ENCODE measurements at regions not wholly inside any gene's neighbourhood (a gene's known extent, or its start where the extent isn't known, plus 50 kb on each side); places are given as distances from the start of the nearest gene placed in this dataset.

DNA sequence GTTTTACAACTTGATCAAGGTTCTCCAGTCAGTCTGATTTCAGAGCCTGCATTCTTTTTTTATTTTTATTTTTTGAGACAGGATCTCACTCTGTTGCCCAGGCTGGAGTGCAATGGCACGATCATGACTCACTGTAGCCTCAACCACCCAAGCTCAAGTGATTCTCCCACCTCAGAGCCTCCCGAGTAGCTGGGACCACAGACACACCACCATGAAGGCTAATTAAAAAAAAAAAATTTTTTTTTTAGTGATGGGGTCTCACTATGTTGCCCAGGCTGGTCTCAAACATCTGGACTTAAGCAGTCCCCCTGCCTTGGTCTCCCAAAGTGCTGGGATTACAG lies 117.2 kb upstream of the NAV2 start:
- DNase-seq, result no peak

DNA sequence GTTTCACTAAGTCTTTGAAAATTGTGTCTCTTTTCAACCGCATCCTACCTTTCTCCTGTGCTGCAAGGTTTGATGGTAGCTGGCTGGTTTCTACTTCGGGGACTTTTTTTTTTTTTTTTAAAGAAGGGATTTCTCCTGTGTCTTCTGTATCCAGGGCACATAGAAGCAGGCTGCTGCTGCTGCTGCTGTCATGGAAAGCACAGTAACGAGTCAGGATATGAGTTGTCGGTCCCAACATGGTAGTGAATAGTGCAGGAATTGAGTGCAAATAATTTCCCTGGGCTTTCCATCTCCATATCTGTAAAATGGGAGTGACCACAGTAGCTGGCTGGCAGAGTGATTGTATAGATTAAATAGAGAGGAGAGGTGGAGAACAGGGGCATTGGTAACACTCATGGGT lies 118.3 kb upstream of the NAV2 start:
- DNase-seq, result no peak

DNA sequence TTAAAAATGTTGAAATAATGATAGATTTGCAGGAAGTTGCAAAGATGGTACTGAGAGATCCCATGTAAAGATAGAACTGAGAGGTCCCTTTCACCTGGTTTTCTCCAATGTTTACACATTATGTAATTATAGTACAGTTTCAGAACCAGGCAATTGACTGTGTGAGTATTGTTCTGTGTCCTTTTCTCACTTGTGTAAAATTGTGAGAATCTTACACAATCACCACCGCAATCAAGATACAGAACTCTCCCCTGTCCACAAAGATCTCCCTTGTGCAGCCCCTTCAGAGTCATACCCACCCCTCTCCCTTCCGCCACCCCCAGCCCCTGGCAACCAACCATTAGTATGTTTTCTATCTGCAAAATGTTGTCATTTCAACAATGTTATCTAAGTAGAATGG lies 119.8 kb upstream of the NAV2 start:
- DNase-seq, result no peak

DNA sequence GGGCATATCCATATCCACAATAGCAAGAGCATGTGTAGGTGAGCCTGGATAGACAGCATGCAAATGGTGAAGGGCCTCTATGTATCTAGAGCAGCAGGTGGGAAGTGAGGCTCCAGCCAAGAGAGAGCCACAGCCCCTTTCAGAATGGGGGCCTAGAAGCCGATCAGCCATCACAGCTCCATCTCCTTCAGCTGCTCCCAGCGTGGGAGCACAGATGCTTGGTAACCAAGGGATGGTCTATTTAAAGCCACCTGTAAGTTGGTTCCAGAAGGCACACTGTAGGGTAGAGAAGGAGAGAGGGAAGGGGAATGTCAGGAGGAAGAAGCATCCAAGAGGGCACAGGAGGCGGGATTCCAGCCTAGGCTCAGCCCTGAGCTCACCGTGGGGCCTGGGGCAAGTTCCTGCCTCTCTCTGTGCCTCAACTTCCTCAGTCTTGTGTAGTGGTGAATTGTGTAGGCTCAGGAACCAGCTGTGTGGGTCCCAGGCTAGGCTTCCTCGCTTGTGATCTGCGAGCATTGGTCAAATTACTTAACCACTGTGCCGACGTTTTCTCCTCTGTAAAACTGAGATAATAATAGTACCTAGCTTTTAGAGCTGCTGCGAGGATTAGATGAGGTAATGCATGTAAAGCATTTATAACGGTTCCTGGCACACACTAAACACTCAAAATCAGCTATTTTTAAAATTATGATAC lies 122.9 kb upstream of the NAV2 start:
- no peak for DNase-seq

DNA sequence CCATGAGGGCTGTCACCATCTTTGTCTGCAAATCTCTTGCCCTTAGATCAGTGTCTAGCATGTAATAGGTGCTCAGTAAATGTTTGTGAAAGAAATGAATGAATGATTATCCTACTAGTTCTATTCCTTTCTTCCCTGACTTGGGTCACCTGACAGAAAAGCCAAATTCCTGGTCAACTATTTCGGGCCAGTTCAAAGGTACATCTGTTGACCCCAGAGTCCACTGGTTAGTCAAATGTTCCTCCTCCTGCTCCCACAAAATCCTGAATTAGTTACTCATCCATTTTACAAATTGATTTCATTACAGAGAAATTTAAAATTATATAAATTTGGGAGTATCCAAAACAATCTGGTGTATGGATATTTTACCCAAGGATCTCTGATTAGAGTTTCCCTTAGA lies 124.7 kb upstream of the NAV2 start:
- DNase-seq, result no peak

DNA sequence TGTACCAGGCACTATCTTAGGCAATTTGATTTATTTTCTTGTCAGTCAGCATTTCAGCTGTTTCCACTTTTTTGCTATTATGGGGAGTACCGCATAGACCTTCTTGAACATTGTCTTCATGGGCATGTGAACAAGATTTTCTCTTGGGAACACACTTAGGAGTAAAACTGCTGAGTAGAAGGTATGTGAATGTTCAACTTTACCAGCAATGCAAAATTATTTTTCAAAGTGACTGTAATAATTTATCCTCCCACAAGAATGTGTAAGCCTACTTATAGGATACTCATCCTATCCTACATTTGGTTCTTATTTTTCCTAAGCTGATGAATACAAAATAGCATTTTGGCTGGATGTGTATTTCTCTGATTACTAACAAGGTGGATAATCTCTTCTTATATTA lies 132.0 kb upstream of the NAV2 start:
- DNase-seq, result no peak

DNA sequence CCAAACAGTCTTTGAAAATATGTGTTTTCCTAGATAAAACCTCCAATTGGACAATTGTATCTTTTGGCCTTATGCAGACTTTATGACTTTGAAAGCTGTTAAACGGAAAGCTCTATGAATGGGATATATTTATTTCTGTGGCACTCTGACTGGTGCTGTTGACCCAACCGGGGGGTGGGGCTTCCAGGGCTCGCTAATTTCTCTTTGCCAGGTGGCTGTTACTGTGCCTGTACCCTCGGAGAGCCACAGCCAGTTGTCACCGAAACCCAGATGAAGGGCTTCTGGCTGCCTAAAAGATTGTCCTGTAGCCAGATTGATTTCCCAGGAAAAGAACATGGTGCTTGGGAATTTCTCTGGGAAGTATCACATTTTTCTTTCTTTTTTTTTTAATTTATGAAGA lies 132.7 kb upstream of the NAV2 start:
- DNase-seq, result no peak

DNA sequence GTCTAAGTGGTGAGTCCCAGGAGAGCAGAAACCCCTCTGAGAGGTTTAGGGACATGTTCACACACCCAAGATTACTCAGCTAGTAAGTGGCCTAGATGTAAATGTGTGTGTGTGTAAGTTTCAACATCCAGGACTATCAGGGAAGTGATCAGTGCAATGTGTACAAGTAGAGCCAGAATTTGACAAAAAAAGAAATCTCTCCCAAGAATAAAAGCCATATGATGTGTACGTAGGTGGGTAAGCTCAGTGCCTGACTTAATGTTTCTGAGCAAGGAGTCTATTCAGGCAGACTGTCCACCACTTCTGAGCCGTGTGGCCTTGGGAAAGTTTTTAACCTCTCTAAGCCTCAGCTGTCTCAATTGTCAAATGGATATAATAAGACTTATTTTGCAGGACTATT lies 133.8 kb upstream of the NAV2 start:
- DNase-seq, result no peak

DNA sequence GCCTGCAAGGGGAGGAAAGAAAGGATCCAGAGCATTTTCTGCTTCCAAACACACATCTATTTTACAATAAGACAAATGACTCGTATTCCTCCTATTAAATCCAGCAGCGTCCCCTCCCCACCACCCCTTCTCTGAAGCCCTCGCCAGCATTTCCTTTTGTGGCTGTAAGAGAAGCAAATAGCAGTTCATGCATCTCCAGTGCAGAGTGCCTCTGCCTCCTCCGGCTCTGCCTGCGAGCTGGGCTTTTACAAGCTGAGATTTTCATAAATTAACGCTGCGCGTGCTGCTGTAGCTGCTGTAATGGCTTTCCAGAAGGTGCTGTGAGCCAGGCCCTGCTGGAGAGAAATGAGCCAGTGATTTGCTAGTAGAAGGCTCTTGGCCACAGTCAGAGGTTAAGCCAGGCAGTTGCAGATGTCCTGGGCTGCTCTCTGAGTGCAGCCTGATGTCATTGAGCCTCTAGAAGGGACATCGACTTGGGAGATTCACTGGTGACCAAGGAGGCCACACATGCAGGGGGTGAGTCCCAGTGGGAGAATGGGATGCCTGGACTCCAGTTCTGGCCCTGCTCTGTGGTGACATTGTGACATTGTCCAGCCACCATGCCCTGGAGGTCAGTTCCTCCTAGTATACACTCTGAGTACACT lies 134.5 kb upstream of the NAV2 start:
- no peak for DNase-seq

DNA sequence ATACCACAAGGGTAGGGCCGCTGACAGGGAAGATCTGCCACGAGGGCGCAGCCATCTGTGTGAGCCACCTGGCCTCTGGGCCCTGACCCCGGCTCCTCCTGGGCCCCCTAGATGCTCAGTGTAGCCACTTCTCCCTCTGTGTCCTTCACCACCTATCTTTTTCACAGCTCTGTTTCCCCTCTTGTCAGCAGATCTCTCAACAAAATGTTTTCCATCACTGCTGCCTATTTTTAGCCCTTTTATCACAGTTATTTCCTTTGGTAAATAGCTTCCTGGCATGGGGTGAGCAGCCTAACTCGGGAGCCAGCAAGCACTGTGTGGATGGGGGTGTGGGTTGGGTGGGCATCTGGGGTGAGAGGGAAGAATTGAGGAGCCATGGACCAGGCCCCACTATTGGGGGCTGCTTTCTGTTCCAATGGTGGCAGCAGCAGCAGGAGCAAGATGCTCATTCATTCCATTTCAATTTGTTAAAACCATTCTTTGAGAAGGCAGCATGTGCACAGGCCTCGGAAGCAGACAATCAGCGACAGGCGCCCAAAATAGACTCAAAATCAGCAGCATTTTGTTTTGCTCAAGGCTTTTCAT lies 135.2 kb upstream of the NAV2 start:
- no peak for DNase-seq

DNA sequence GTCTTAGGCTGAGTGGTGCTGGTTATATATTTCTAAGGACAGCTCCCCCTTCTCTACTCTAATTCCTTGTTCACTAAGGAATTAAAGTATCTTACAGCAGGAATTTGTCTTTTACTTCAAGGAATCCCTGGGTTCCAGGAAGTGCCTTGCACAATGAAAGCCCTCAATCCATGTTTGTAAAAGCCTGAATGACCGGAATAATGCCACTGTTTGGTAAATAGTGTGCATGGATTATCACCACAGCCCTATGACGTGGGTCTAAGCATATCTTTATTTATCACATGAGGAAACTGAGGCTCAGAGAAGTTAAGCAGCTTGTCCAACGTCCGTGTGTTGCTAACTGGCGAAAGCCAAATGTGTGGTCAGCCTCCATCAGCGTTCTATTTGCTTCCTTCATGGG lies 135.7 kb upstream of the NAV2 start:
- DNase-seq, result no peak

DNA sequence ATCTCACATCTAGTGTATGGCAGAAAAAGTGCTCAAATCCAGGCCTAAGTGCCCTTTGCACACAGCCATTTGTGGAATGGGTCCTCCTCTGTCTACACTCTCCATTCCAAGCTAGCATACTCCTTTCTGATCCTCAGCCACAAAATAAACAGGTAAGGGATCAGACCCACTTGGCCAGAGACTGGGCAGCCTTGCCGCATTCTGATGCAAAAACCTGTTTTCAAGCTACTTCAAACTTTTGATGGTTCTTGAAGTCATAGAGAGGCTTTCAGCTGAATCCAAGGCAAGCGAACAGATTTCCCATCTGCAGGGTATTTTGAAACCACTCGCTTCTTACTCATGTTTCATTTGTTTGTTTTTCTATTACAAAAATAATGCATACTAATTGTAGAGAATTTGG lies 136.6 kb upstream of the NAV2 start:
- DNase-seq, result no peak

DNA sequence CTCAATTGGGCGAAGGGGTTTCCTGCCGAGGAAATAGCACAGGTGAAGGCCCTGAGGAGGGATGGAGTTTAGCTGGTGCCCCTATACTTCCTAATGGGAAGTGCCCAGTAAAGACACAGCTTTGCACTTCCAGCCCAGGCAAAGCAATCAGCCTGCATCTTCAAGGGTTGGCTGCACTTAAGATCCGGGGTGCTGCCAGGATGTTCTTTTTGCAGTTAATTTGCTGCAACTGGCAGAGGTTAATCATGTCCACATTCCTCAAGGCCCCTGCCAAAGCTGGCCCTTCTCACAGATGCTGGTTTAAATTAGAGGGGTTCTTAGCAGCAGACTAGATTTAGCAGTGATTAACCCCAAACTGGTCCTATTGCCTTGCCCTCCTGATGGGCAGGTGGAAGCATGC lies 137.7 kb upstream of the NAV2 start:
- DNase-seq, result no peak

DNA sequence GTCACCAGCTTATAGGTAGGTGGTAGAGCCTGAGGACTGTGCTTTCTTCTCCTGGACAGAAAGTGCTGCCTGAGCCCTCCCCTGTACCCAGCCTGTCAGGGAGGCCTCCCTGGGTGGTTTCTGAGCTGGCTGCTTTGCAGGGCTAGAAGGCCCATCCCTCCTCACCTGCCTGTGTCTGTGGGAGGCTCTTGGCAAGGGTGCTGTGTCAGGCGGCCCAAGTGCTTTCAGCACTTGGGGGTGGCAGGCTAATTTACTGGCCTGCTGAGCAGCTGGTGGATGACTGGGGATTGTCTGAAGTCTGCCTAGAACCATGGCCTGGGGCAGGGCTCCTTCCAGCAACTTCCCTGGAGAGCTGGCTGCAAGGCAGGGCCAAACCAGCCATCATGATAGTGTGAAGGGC lies 139.0 kb upstream of the NAV2 start:
- no peak for DNase-seq

DNA sequence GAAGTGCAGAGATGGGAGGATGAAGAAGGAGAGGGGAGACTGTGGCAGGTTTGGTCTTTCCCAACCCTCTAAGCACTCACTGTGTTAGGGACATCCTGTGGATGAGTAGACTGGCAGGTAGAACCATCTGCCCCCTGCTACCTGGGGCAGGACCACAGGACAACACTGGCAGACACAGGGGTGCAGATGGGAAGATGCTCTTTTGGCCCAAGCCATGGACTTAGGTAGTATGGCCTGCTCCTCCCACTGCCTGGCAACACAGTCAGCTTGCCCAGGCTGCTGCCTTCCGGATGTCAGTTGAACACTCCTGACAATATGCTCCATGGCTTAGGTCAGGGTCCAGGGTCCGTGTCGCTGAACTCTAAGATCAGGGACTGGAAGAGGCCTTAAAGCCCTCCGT lies 140.7 kb upstream of the NAV2 start:
- DNase-seq, result no peak

DNA sequence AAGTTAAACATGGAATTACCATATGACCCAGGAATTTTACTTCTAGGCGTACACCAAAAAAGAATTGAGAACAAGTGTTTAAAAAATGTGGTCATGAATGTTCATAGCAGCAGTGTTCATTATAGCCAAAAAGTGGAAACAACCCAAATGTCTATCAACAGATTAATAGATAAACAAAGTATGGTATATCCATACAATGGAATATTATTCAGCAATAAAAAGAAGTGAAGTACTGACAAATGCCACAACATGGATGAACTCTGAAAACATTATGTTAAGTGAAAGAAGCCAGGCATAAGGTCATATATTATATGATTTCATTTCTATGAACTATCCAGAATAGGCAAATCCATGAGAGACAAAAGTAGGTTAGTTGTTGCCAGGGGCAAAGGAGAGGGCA lies 141.7 kb upstream of the NAV2 start:
- no peak for DNase-seq

DNA sequence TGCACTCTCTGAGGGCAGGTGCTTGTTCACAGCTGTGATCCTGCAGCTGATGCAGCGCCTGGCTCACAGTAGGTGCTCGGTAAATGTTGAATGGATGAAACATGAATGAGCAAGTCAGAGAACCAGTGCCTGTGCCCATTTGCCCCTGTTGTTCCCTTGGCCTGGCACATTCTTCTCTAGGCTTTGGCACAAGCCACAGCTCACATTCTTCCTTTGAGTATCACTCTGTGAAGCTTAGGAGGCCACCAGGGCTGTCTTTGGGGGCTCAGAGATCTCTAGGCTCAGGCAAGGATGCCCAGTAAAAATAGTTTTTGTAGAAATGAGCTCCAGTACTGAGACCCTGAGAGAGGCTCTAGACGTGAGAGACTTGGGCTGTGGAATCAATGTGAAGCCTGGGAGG lies 144.6 kb upstream of the NAV2 start:
- DNase-seq, result no peak

DNA sequence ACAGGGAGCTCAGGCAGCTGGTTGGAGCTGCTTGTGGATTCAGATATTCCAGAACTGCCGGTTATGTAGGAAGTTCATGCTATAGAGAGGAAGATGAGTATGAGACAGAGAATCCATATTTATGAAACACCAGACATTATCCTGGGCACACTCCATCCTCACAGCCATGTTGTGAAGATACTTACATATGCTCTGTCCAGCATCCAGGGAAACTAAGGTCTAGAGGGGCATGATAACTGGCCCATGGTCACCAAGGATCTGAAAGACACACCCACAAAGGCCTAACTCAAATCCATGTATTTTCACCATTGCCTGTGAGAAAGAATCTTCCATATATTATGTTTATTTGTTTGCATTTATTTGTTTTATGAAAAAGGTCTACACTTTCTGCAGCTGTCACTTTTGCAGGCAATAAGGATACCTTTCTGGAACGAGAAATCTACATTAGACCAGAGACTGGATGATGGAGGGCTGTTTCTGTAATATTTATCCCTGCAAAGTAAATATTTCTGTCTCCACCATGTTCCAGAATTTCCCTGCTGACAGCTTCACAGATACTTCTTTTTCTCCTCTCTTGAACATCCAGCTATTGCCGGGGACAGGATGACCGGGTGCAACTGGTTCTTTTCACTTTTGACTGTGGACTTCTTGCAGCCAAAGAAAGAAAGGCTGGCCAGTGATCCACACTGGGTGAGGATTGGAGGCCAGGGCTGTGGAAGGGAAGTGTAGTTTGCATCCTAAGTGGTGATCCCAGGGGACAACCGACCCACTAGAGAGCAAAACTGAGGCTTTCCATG lies 145.9 kb upstream of the NAV2 start:
- no peak for DNase-seq

DNA sequence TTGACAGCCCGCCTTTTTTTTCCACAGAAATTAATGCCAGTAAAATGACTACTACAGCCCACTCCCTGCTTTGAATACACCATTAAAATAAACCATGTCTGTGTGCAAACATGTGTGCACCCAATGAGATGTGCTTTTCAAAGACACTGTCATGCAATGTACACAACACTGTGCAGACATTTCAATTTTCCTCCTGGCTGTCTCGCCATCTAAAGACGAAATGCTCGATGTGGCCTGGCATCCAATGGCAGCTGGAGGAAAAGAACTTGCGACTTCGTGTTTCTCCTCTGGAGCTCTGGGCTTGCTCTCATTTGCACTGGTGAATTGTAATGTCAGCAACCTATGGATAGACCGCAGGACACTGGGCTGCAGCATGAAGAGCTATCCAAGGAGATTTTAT lies 147.0 kb upstream of the NAV2 start:
- DNase-seq, result no peak

DNA sequence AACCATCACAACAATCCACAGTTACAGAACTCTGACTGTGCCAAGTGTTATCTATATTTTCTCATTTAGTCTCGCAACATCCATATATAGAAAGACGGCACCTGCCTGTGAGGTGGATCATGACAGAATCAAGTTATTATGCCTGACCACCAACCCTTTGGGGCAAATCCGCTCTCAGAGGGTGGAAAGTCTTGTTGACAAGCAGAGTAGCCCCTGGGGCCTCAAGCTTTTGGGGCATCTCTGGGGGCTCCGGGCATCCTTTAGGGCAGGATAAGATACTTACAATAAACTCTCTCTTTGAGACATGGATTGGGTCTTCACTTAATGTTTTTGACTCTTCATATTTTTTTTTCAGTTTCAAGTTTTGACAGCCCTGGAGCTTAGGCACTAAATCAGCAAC lies 150.5 kb upstream of the NAV2 start:
- no peak for DNase-seq

DNA sequence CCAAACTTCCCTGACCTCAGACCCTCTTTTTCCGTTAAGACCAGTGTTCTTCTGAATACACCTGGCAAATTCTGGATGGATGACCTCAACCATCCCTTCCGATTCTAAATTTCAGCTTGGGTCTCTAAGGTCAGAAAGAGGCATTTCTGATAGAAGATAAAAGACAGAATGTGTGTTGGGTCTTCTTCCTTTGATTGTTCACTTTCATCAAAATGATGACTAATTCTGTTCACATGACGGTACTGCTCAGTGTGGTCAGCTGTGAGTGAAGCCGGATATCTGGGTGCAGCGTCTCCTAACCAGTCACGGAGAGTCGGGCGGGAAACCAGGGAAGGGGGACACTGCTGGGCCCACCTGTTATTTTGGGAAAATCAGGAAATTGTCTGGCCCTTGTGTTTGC lies 151.6 kb upstream of the NAV2 start:
- DNase-seq, result no peak

DNA sequence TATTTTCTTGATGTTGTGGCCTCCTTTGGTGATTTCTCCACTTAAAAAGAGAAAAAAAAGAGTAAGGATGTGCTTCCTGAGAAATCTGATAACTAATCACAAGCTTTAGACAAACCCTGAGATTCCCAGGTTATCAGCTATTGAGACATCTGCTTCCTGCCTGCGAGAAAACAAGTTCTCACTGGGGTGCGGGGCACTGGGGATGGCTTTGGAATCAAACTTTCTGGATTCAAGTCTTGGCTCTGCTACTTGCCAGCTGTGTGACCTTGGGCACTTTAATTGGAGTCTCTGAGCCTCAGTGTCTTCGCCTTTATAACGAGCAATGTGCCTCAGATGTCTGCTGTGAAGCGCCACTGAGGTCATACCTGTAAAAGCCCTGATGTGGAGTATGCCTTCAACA lies 152.5 kb upstream of the NAV2 start:
- no peak for DNase-seq

DNA sequence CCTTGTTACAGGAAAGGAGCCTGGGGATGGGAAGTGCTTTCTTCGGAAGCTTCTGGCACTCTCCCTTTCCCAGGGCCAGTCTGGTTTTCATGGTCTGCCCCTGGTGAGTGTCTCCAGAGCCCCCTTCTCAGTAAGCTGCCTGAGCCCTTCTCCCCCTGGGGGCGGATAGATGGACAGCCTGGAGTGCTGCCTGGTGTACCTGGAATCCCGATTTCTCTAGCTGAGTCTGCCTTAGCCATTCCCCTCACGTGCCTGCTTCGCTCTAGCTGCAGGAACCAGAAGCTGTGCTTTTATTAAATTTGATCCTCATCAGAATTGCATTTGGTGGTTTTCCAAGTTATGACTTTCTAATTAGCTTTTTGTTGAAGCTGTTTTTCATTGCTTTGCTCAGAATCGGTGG lies 152.9 kb upstream of the NAV2 start:
- DNase-seq, result no peak

Measured in NCI-H748 treated with DMSO at 0.1 percent for 48 hours (cell line).